Caco-2 (cell line): ENCODE measurements at regions not wholly inside any gene's neighbourhood (a gene's known extent, or its start where the extent isn't known, plus 50 kb on each side); places are given as distances from the start of the nearest gene placed in this dataset.
"Not testable (repeated sequence)": the region's sequence is repeated elsewhere in the genome, so short reads cannot be mapped to it uniquely, and the experiment has no call there.

ENCODE experiments used
- BruUV-seq: library from RNA; stranded (reverse); fragments of 400-500 nt; replicated peaks from 2 replicates; lab custom pipeline; 2021; lab: Mats Ljungman, UMichigan
- CTCF ChIA-PET: fragments of 300-600 bp; sonication (Branson Sonifier 250); formaldehyde crosslinking; loops from one replicate; lab custom pipeline; 2022; ENCODE audit warnings: antibody characterized with exemption; lab: Charles Lee
- POLR2A ChIA-PET: fragments of 300-600 bp; sonication (Branson Sonifier 250); formaldehyde crosslinking; loops from one replicate; lab custom pipeline; 2022; ENCODE audit warnings: antibody characterized with exemption; lab: Charles Lee
- DNase-seq, 2 experiments: peaks; one replicate each; pipeline versions ENCODE4 v3.0.0 to v3.0.0-alpha.2; 2020 to 2022
- H3K27me3 ChIP-seq: replicated peaks from 2 replicates; pipeline ENCODE4 v1.6.0; 2011; ENCODE audit warnings: low read length; ENCODE audit not compliant: control insufficient read depth, insufficient read depth
- H3K36me3 ChIP-seq: 2 replicates; pipeline ENCODE4 v1.5.1; 2011; ENCODE audit warnings: low read length; ENCODE audit not compliant: control insufficient read depth, insufficient read depth
- H3K4me1 ChIP-seq: fragments of 250-450 bp; sonication (Bioruptor Pico); 2 replicates; pipeline ENCODE4 v1.5.1; 2020; ENCODE audit warnings: mild to moderate bottlenecking
- H3K4me3 ChIP-seq: 2 replicates; pipeline ENCODE4 v1.5.1; 2011; ENCODE audit warnings: low read depth, mild to moderate bottlenecking, control low read depth, low read length
- H3K9me3 ChIP-seq: fragments of 250-450 bp; sonication (Bioruptor Pico); 2 replicates; pipeline ENCODE4 v1.5.1; 2020; ENCODE audit warnings: mild to moderate bottlenecking, moderate library complexity
- H3K27ac Mint-ChIP-seq: one replicate; pipeline ENCODE4 v1.8.0; 2022; ENCODE audit warnings: mixed read lengths; ENCODE audit not compliant: unreplicated experiment
- H3K27me3 Mint-ChIP-seq: one replicate; pipeline ENCODE4 v1.8.0; 2022; ENCODE audit warnings: mixed read lengths; ENCODE audit not compliant: insufficient read depth, unreplicated experiment
- H3K36me3 Mint-ChIP-seq: one replicate; pipeline ENCODE4 v1.8.0; 2022; ENCODE audit warnings: mild to moderate bottlenecking, mixed read lengths; ENCODE audit not compliant: insufficient read depth, unreplicated experiment
- H3K4me1 Mint-ChIP-seq: one replicate; pipeline ENCODE4 v1.8.0; 2022; ENCODE audit warnings: low read depth, mixed read lengths; ENCODE audit not compliant: unreplicated experiment
- H3K4me3 Mint-ChIP-seq: one replicate; pipeline ENCODE4 v1.8.0; 2022; ENCODE audit warnings: mild to moderate bottlenecking, moderate library complexity, mixed read lengths; ENCODE audit not compliant: unreplicated experiment
- H3K9me3 Mint-ChIP-seq: one replicate; pipeline ENCODE4 v1.8.0; 2022; ENCODE audit warnings: mixed read lengths; ENCODE audit not compliant: unreplicated experiment
- intact Hi-C: fragments of 100-400 bp; cut with micrococcal nuclease; formaldehyde crosslinking; loops from one replicate; pipeline ENCODE4 v1.10.0; 2022; ENCODE audit not compliant: unreplicated experiment

- intact Hi-C loops, H3K36me3 ChIP-seq: not testable (repeated sequence)
These were observed 5415.3 kb upstream of the TPTE start for GRCh38 chr21:5105939-5106708.

DNA sequence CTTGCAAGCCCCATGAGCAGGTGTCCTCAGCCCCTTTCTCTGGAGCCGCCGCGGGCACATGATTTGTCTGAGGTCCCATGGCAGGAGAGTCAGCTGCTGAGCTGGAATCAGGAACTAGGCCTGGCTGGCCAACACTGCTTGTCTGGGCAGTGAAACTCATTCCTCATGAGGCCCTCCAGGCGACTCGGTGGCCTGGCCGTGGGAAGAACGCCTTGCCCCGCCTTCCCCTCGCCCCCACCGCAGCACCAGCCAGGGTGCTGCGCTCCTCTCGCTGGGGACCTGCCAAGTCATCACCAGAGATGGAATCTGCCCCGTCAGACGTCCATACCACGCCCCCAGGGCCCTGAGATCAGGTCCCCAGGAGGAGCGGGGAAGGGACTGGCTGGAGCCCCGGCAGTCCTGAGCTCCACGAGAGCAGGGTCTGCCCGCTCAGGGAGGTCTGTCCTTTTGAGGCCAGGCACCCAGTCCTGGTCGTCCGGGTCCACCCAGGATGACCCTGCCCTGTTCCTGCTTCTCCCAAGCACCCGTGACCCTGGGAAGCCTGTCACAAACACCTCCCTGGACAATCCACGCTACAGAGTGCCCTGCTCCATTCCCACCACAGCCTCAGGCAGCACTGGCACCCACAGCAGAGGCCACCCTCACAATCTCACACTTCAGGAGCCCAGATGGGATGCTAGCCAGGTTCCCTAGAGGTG lies 5414.5 kb upstream of the TPTE start:
- H3K27me3 ChIP-seq, H3K4me3 ChIP-seq, H3K9me3 Mint-ChIP-seq, H3K36me3 Mint-ChIP-seq, POLR2A ChIA-PET, BruUV-seq, H3K4me1 ChIP-seq, H3K9me3 ChIP-seq, H3K36me3 ChIP-seq, H3K4me3 Mint-ChIP-seq, intact Hi-C loops, H3K4me1 Mint-ChIP-seq, H3K27me3 Mint-ChIP-seq, DNase-seq, H3K27ac Mint-ChIP-seq, CTCF ChIA-PET: not testable (repeated sequence)

More at GRCh38 chr21:5105939-5106708, 5415.3 kb upstream of the TPTE start:
- H3K4me1 ChIP-seq, CTCF ChIA-PET, H3K9me3 Mint-ChIP-seq, BruUV-seq, H3K4me3 Mint-ChIP-seq, H3K27ac Mint-ChIP-seq, H3K27me3 Mint-ChIP-seq, DNase-seq, H3K4me3 ChIP-seq, H3K4me1 Mint-ChIP-seq, H3K9me3 ChIP-seq, H3K36me3 Mint-ChIP-seq, H3K27me3 ChIP-seq, POLR2A ChIA-PET: not testable (repeated sequence)

DNA sequence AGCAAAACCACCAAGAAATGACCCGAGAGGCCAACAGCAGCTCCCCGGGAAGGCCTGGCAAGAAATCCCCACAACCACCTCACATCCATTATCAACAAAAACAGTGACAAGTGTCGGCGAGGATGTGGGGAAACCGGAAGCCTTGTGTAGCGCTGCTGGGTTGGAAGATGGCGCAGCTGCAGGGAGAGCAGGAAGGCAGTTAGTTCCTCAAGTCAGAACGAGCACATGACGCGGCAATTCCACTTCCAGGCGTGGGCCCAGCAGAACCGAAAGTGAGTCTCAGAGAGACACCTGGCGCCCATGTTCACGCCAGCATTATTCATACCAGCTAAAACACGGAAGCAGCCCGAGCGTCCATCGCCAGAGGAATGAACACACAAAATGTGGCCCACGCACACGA lies 5413.7 kb upstream of the TPTE start:
- H3K4me1 Mint-ChIP-seq, BruUV-seq: not testable (repeated sequence)

GRCh38 chr21:5108048-5108775 lies 5413.2 kb upstream of the TPTE start:
- H3K27me3 ChIP-seq, H3K4me3 ChIP-seq, H3K27ac Mint-ChIP-seq, H3K27me3 Mint-ChIP-seq, H3K4me1 Mint-ChIP-seq, H3K36me3 ChIP-seq, intact Hi-C loops, BruUV-seq, POLR2A ChIA-PET, H3K9me3 ChIP-seq, H3K9me3 Mint-ChIP-seq, H3K4me3 Mint-ChIP-seq, DNase-seq, H3K4me1 ChIP-seq, CTCF ChIA-PET, H3K36me3 Mint-ChIP-seq: not testable (repeated sequence)

More for the DNA sequence above, 5413.7 kb upstream of the TPTE start:
- H3K36me3 ChIP-seq, H3K27ac Mint-ChIP-seq, H3K9me3 ChIP-seq, H3K27me3 Mint-ChIP-seq, H3K4me3 ChIP-seq, H3K4me3 Mint-ChIP-seq, H3K9me3 Mint-ChIP-seq, H3K4me1 ChIP-seq, CTCF ChIA-PET, H3K36me3 Mint-ChIP-seq, DNase-seq, POLR2A ChIA-PET, intact Hi-C loops, H3K27me3 ChIP-seq: not testable (repeated sequence)

GRCh38 chr21:5111197-5111596 lies 5410.2 kb upstream of the TPTE start:
- H3K4me3 Mint-ChIP-seq, H3K4me1 ChIP-seq, H3K9me3 ChIP-seq, CTCF ChIA-PET, H3K27ac Mint-ChIP-seq, intact Hi-C loops, H3K27me3 Mint-ChIP-seq, H3K27me3 ChIP-seq, DNase-seq, BruUV-seq, H3K36me3 ChIP-seq, H3K9me3 Mint-ChIP-seq, H3K36me3 Mint-ChIP-seq, H3K4me1 Mint-ChIP-seq, POLR2A ChIA-PET, H3K4me3 ChIP-seq: not testable (repeated sequence)

- H3K36me3 Mint-ChIP-seq, CTCF ChIA-PET, BruUV-seq, POLR2A ChIA-PET, H3K4me1 ChIP-seq, H3K4me3 Mint-ChIP-seq, DNase-seq, H3K9me3 ChIP-seq, H3K9me3 Mint-ChIP-seq, H3K27ac Mint-ChIP-seq, H3K27me3 ChIP-seq, H3K4me1 Mint-ChIP-seq, H3K27me3 Mint-ChIP-seq, H3K4me3 ChIP-seq, H3K36me3 ChIP-seq, intact Hi-C loops: not testable (repeated sequence)
These were observed 5408.3 kb upstream of the TPTE start for GRCh38 chr21:5113092-5113491.
